ENCODE measurements at regions not wholly inside any gene's neighbourhood (a gene's known extent, or its start where the extent isn't known, plus 50 kb on each side); places are given as distances from the start of the nearest gene placed in this dataset.

- no peaks in the 10 kb centered on the region for H3K27me3 ChIP-seq (ENCODE audit: control insufficient read depth, insufficient read depth, low read length)
- no peak overlapping the region for H3K4me3 ChIP-seq (ENCODE audit: low read length)
- H3K36me3 ChIP-seq (ENCODE audit: control insufficient read depth, insufficient read depth, low read length) = no peaks in the 10 kb centered on the region
- H3K9me3 ChIP-seq (replicated peaks; ENCODE audit: control insufficient read depth, low read depth, low read length) = no peaks in the 10 kb centered on the region
- no peak overlapping the region for H3K27ac ChIP-seq (ENCODE audit: low read length)
- DNase-seq = no peak
- no peaks in the 10 kb centered on the region for H3K4me1 ChIP-seq (ENCODE audit: control insufficient read depth, insufficient read depth, low read length)
- 92% methylated on average over 2 of the region's 5 CpGs for WGBS (ENCODE audit: insufficient coverage)
These were observed 265.8 kb upstream of the PPP2R3A start for GRCh38 chr3:135699741-135700140.

DNA sequence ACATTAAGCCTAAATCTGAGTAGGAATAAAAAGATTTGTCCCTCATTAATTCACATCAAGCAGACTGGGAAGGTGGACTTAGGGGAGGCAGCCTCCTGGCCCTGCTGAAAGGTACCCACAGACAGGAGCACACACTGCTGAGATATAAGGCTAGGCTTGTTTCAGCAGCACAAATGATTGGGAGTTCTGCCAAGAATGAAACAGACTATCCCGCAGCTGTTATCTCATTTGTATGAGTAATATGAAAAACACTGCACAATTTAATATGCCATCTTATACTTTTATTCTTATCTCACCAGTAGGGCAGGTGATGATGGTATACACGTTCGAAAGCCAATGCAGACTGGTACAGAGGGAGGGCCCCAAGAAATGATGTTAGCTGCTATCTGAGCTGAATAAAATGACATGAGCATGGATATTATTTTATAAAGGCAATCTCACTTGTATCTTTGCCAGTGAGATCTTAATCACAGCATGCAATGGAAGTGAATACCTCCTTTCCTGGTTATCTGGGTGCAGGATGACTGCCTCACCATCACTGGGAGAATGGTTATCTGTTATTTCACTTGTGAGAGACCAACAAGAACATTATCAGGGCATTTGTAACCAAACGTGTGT is 258.7 kb upstream of the PPP2R3A start:
- no peaks in the 10 kb centered on the region for H3K27me3 ChIP-seq (ENCODE audit: control insufficient read depth, insufficient read depth, low read length)
- no peaks in the 10 kb centered on the region for H3K36me3 ChIP-seq (ENCODE audit: control insufficient read depth, insufficient read depth, low read length)
- 60% methylated on average over 1 of the region's 4 CpGs for WGBS (ENCODE audit: insufficient coverage)
- H3K4me1 ChIP-seq (ENCODE audit: control insufficient read depth, insufficient read depth, low read length) = no peaks in the 10 kb centered on the region
- no peaks in the 10 kb centered on the region for H3K9me3 ChIP-seq (replicated peaks; ENCODE audit: control insufficient read depth, low read depth, low read length)
- peak; percentile 51 for DNase-seq
- H3K4me3 ChIP-seq (ENCODE audit: low read length) = no peak overlapping the region
- no peak overlapping the region for H3K27ac ChIP-seq (ENCODE audit: low read length)

DNA sequence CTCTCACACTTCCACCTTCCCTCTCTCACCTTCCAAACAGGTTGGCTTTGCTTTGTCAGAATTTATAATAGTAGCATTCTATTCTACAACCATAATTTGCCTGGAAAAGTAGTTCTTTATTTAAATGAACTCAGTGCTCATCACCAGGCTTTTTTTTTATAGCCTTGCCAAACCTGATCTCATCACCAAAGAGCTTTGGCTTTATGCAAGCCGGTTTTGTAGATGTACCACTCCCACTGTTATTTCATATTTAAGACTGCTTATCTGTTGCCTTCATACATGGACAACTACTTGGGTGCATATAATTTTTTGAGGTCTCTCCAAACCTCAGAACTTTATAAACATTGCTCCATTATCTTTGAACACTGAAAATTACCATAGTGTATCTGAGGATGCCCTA is 246.1 kb upstream of the PPP2R3A start:
- H3K27me3 ChIP-seq (ENCODE audit: control insufficient read depth, insufficient read depth, low read length) = no peaks in the 10 kb centered on the region
- no peak for DNase-seq
- no peak overlapping the region for H3K27ac ChIP-seq (ENCODE audit: low read length)
- no peaks in the 10 kb centered on the region for H3K9me3 ChIP-seq (replicated peaks; ENCODE audit: control insufficient read depth, low read depth, low read length)
- H3K36me3 ChIP-seq (ENCODE audit: control insufficient read depth, insufficient read depth, low read length) = no peaks in the 10 kb centered on the region
- WGBS (ENCODE audit: insufficient coverage) = 40% methylated on average over 1 of the region's 1 CpG
- H3K4me3 ChIP-seq (ENCODE audit: low read length) = no peak overlapping the region
- H3K4me1 ChIP-seq (ENCODE audit: control insufficient read depth, insufficient read depth, low read length) = no peaks in the 10 kb centered on the region

- Histone ChIP-seq H3K36me3 (ENCODE audit: control insufficient read depth, insufficient read depth, low read length) (no peaks in the 10 kb centered on the region), H3K27me3 (ENCODE audit: control insufficient read depth, insufficient read depth, low read length) (no peaks in the 10 kb centered on the region), H3K4me3 (ENCODE audit: low read length) (no peak overlapping the region), H3K4me1 (ENCODE audit: control insufficient read depth, insufficient read depth, low read length) (no peaks in the 10 kb centered on the region), H3K27ac (ENCODE audit: low read length) (no peak overlapping the region), H3K9me3 (replicated peaks; ENCODE audit: control insufficient read depth, low read depth, low read length) (peaks cover 11% of the 10 kb centered on the region)
- no CpG with 5 or more reads among the region's 3 CpGs for WGBS (ENCODE audit: insufficient coverage)
- no peak for DNase-seq
These were observed 237.4 kb upstream of the PPP2R3A start for GRCh38 chr3:135728007-135728721.

DNA sequence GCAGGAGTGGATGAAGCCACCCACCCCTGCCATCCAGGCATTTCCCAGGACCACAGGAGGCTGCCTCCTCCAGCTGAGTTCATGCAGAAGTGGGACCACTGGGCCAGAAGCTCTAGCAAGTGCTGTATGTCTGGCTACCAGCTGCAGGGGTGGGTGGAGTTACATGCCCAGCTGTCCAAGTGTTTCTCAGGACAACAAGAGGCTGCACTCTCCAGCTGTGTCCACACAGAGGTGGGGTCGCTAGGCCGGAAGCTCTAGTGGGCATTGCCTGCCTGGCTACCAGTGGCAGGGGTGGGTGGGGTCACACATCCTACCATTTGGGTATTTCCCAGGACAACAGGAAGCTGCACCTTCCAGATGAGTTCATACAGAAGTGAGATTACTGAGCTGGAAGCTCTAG is 234.0 kb upstream of the PPP2R3A start:
- Histone ChIP-seq H3K36me3 (ENCODE audit: control insufficient read depth, insufficient read depth, low read length) (no peaks in the 10 kb centered on the region), H3K4me3 (ENCODE audit: low read length) (no peak overlapping the region), H3K27me3 (ENCODE audit: control insufficient read depth, insufficient read depth, low read length) (no peaks in the 10 kb centered on the region), H3K27ac (ENCODE audit: low read length) (no peak overlapping the region), H3K4me1 (ENCODE audit: control insufficient read depth, insufficient read depth, low read length) (no peaks in the 10 kb centered on the region), H3K9me3 (replicated peaks; ENCODE audit: control insufficient read depth, low read depth, low read length) (peaks cover 21% of the 10 kb centered on the region)
- peak; percentile 22 for DNase-seq
- WGBS (ENCODE audit: insufficient coverage) = 70% methylated on average over 2 of the region's 2 CpGs

DNA sequence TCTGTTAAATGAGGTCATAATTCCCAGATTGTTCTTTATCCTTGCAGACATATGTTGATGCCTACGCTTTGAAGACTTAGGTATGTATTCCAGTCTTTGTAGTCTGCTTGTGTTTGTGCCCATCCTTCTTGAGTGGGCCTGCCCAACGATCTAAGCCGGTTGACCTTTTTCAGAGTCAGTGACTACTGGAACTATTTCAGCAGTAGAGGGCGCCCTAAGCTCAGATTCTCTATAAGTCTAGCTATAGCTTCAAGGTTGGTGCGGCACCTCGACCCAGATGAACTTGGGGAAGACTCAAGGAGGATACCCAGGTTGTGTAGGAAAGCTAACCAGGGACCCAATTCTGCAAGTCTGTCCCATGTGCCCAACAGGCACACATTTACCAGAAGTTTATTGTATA is 228.8 kb upstream of the PPP2R3A start:
- Histone ChIP-seq H3K4me3 (ENCODE audit: low read length) (no peak overlapping the region), H3K36me3 (ENCODE audit: control insufficient read depth, insufficient read depth, low read length) (no peaks in the 10 kb centered on the region), H3K27ac (ENCODE audit: low read length) (no peak overlapping the region), H3K4me1 (ENCODE audit: control insufficient read depth, insufficient read depth, low read length) (no peaks in the 10 kb centered on the region), H3K27me3 (ENCODE audit: control insufficient read depth, insufficient read depth, low read length) (peaks cover 2% of the 10 kb centered on the region), H3K9me3 (replicated peaks; ENCODE audit: control insufficient read depth, low read depth, low read length) (peaks cover 22% of the 10 kb centered on the region)
- WGBS (ENCODE audit: insufficient coverage) = 74% methylated on average over 3 of the region's 6 CpGs
- DNase-seq = no peak

DNA sequence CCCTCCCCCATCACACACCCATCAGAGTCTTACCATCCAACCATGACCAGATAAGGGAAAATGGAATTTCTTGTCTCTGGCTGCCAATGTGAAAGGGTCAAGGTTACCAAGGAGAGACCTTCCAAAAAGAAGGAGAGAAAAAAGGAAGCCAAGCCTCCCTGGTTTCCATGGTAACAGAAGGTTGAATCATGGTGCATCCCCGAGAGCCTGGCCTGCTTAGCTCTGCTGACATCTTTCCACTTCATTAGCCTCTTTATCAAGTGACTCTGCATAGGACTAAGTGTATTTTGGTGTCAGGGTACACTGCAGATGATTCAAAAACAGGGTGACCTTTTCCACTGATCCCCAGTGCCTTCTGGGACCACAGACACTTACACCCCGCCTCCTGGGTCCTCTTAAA is 225.7 kb upstream of the PPP2R3A start:
- H3K4me1 ChIP-seq (ENCODE audit: control insufficient read depth, insufficient read depth, low read length) = no peaks in the 10 kb centered on the region
- no peak for DNase-seq
- H3K27me3 ChIP-seq (ENCODE audit: control insufficient read depth, insufficient read depth, low read length) = peaks cover 2% of the 10 kb centered on the region
- H3K27ac ChIP-seq (ENCODE audit: low read length) = no peak overlapping the region
- H3K4me3 ChIP-seq (ENCODE audit: low read length) = no peak overlapping the region
- 43% methylated on average over 1 of the region's 2 CpGs for WGBS (ENCODE audit: insufficient coverage)
- no peaks in the 10 kb centered on the region for H3K36me3 ChIP-seq (ENCODE audit: control insufficient read depth, insufficient read depth, low read length)
- peaks cover 21% of the 10 kb centered on the region for H3K9me3 ChIP-seq (replicated peaks; ENCODE audit: control insufficient read depth, low read depth, low read length)

- 41% methylated on average over 6 of the region's 9 CpGs for WGBS (ENCODE audit: insufficient coverage)
- Histone ChIP-seq H3K9me3 (replicated peaks; ENCODE audit: control insufficient read depth, low read depth, low read length) (peaks cover 21% of the 10 kb centered on the region), H3K27ac (ENCODE audit: low read length) (no peak overlapping the region), H3K36me3 (ENCODE audit: control insufficient read depth, insufficient read depth, low read length) (no peaks in the 10 kb centered on the region), H3K4me1 (ENCODE audit: control insufficient read depth, insufficient read depth, low read length) (no peaks in the 10 kb centered on the region), H3K4me3 (ENCODE audit: low read length) (no peak overlapping the region), H3K27me3 (ENCODE audit: control insufficient read depth, insufficient read depth, low read length) (peaks cover 2% of the 10 kb centered on the region)
- no peak for DNase-seq
These were observed 225.3 kb upstream of the PPP2R3A start for GRCh38 chr3:135740211-135740610.

- Histone ChIP-seq H3K4me3 (ENCODE audit: low read length) (no peak overlapping the region), H3K4me1 (ENCODE audit: control insufficient read depth, insufficient read depth, low read length) (no peaks in the 10 kb centered on the region), H3K36me3 (ENCODE audit: control insufficient read depth, insufficient read depth, low read length) (no peaks in the 10 kb centered on the region), H3K9me3 (replicated peaks; ENCODE audit: control insufficient read depth, low read depth, low read length) (peaks cover 17% of the 10 kb centered on the region), H3K27ac (ENCODE audit: low read length) (no peak overlapping the region), H3K27me3 (ENCODE audit: control insufficient read depth, insufficient read depth, low read length) (peaks cover 2% of the 10 kb centered on the region)
- DNase-seq = no peak
These were observed 224.8 kb upstream of the PPP2R3A start for GRCh38 chr3:135740751-135741150.

DNA sequence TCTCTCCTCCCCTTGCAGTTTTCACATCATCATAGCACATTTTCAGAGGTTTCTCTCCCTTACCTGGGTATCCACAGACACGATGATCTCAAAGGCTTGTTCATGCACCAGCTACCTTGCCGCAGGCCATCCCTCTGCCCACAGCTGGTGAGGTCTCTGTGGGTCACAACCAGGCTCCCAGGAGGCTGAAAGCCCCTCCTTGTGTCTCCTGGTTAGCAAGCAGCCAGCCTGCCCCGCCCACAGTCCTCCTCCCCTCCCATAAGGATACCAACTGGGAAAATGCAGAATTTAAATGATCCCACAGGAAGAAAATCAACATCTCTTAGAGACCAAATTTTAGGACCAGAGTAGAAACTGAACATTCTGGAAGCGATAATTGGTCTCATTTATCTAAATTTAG is 213.5 kb upstream of the PPP2R3A start:
- H3K36me3 ChIP-seq (ENCODE audit: control insufficient read depth, insufficient read depth, low read length) = no peaks in the 10 kb centered on the region
- H3K27me3 ChIP-seq (ENCODE audit: control insufficient read depth, insufficient read depth, low read length) = no peaks in the 10 kb centered on the region
- H3K4me3 ChIP-seq (ENCODE audit: low read length) = no peak overlapping the region
- WGBS (ENCODE audit: insufficient coverage) = 79% methylated on average over 3 of the region's 4 CpGs
- H3K27ac ChIP-seq (ENCODE audit: low read length) = no peak overlapping the region
- H3K4me1 ChIP-seq (ENCODE audit: control insufficient read depth, insufficient read depth, low read length) = no peaks in the 10 kb centered on the region
- no peaks in the 10 kb centered on the region for H3K9me3 ChIP-seq (replicated peaks; ENCODE audit: control insufficient read depth, low read depth, low read length)
- no peak for DNase-seq

Measured in muscle of leg (tissue), 3 donors.